Cardiac fibroblast (primary cell): ENCODE measurements at regions not wholly inside any gene's neighbourhood (a gene's known extent, or its start where the extent isn't known, plus 50 kb on each side); places are given as distances from the start of the nearest gene placed in this dataset.

Experiments
- DNase-seq, 2 donors: peaks; one replicate each; pipeline versions ENCODE4 v3.0.0 to v3.0.0-alpha.2; 2010; ENCODE audit warnings: low read depth in 2 of 2
- H3K4me3 ChIP-seq, 2 donors: replicated peaks in 1 of 2; 1 replicate in 1 of 2; 2 replicates in 1 of 2; pipeline ENCODE4 v1.5.1; 2011; ENCODE audit warnings: low read depth in 2 of 2, low read length in 2 of 2, mild to moderate bottlenecking in 2 of 2, moderate library complexity in 1 of 2
- CTCF ChIP-seq: IDR thresholded peaks from one replicate; pipeline ENCODE4 v1.5.1; 2011; ENCODE audit warnings: low read depth, mild to moderate bottlenecking, low read length, inconsistent platforms

GRCh38 chr21:20741445-20741844, 256.8 kb upstream of the NCAM2 start:
- no peak for DNase-seq

GRCh38 chr21:20760221-20760620, 238.0 kb upstream of the NCAM2 start:
- H3K4me3 ChIP-seq: no peak overlapping the region
- DNase-seq: no peak
- TF ChIP-seq CTCF: no peak

More at GRCh38 chr21:20741445-20741844, 256.8 kb upstream of the NCAM2 start:
- no peak for TF ChIP-seq CTCF
- no peak overlapping the region for H3K4me3 ChIP-seq

- DNase-seq: no peak
Observed at GRCh38 chr21:20774737-20775136, 223.5 kb upstream of the NCAM2 start.

GRCh38 chr21:20779321-20779720, 218.9 kb upstream of the NCAM2 start:
- H3K4me3 ChIP-seq: no peak overlapping the region
- no peak for DNase-seq
- TF ChIP-seq CTCF: no peak

More at GRCh38 chr21:20774737-20775136, 223.5 kb upstream of the NCAM2 start:
- TF ChIP-seq CTCF: no peak
- no peak overlapping the region for H3K4me3 ChIP-seq

- no peak overlapping the region for H3K4me3 ChIP-seq
- DNase-seq: peak in 1 of 2 donors; percentile 6
- TF ChIP-seq CTCF: no peak
Observed at GRCh38 chr21:20783611-20784010, 214.6 kb upstream of the NCAM2 start.

GRCh38 chr21:20789729-20790500, 208.3 kb upstream of the NCAM2 start:
- no peak overlapping the region for H3K4me3 ChIP-seq

More at GRCh38 chr21:20789729-20790500, 208.3 kb upstream of the NCAM2 start:
- DNase-seq: peak; percentile 8 to 45
- TF ChIP-seq CTCF: no peak
